Spleen (tissue), 4 donors: ENCODE measurements at regions not wholly inside any gene's neighbourhood (a gene's known extent, or its start where the extent isn't known, plus 50 kb on each side); places are given as distances from the start of the nearest gene placed in this dataset.

ENCODE experiments used
- small RNA-seq, 4 donors: library from RNA; depleted of rRNA; stranded (forward); fragments of <200 nt; gene quantifications; one replicate each; pipeline ENCODE3, GENCODE V24; 2016

Small RNA genes lying in the stretch of these regions (small RNA-seq; reads per million reads assigned to genes)
- 0 reads per million in 4 donors for gene AC004866.1
